NCI-H128 (cell line): ENCODE measurements at regions not wholly inside any gene's neighbourhood (a gene's known extent, or its start where the extent isn't known, plus 50 kb on each side); places are given as distances from the start of the nearest gene placed in this dataset.
"Not testable (repeated sequence)": the region's sequence is repeated elsewhere in the genome, so short reads cannot be mapped to it uniquely, and the experiment has no call there.

Experiments used
- DNase-seq: peaks from one replicate; lab custom pipeline; 2025; ENCODE audit not compliant: unreplicated experiment; lab: John Stamatoyannopoulos, UW

DNA sequence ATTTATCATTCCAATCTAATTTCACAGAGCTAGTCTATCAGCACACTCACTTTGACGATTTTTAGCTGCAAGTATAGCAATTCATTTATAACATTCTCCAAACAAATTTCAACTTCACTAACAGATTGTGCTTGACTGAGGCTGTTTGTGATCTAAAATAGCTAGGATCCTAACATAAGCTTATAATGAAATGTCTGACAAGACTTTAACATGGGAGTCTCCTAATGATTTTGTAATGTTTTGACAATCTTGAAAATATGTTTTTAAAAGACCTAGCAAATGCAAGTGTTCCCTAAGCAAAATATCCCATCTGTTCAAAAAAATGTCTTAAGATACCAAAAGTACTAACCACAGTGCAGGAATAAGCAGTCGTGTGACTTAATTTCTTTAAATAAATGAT, 889.5 kb upstream of the SPRY2 start:
- DNase-seq: no peak

DNA sequence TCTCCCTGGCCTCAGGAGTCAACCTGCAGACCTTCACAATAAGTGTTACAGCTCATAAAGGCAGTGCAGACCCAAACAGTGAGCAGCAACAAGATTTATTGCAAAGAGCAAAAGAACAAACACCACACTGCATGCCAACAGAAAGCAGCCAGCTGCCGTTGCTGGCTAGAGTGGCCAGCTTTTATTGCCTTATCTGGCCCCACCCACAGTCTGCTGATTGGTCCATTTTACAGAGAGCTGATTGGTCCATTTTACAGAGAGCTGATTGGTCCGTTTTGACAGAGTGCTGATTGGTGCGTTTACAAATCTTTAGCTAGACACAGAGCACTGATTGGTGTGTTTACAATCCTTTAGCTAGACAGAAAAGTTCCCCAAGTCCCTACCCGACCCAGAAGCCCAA, 885.9 kb upstream of the SPRY2 start:
- DNase-seq: not testable (repeated sequence)

DNA sequence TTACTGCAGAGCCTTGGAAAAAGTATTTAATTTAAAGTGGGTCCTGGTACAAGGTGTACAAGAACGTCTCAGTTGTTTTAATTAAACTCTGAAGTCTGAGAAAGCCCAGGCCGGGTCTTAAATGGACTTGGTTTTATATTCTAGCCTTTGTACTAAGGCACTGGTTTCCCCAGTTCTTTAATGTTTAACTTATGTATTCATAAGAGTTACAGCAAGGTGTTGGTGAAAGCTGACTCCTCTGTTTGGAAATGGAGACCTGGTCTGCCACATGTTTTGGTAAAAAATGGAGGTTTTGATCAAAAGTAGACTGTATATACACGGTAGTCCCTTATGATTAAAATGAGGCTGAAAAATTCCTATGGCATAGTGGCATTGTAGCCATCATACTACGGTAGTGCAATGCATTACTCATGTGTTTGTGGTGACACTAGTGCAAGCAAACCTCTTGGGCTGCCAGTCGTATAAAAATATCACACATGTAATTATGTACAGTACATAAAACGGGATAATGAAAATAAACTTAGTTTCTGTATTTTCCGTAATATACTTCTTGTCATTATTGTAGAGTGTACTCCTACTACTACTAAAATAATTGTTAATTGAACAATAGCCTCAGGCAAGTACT, 883.4 kb upstream of the SPRY2 start:
- DNase-seq: no peak

DNA sequence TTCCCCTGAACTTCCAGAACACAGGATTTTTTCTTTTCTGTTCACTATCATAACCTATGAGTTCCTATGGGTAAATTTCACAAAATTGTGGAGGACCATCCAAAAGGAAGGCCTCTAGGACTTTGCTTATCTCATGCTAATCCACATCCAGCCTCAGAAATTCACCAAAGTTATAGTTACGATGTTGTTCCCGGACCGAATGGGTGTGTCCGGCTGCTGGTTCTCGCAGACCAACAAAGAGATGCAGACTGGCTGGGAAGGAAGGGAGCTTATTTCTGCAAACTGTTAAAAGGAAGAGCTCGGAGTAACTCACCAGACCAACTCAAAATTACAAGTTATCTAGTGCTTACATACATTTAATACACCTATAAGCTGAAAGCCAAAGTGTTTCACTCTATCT, 882.9 kb upstream of the SPRY2 start:
- no peak for DNase-seq

DNA sequence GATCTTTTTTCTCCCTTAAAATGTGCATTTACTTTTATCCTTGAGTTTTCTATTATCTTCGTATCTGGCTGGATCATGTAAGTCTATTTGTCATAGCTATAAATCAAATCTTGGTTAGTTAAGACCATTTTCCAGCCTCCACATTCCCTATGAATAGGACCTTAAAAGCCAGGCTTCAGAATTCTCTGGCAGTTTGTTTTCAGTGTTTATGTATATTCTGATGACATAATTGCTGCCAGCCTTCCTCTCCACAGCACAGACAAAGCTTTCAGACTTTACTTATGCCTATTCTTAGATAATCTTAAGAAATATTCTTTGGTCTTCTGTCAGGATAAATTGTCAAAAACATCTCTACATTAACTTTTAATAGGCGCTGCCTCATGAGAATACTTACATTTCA, 870.8 kb upstream of the SPRY2 start:
- no peak for DNase-seq

DNA sequence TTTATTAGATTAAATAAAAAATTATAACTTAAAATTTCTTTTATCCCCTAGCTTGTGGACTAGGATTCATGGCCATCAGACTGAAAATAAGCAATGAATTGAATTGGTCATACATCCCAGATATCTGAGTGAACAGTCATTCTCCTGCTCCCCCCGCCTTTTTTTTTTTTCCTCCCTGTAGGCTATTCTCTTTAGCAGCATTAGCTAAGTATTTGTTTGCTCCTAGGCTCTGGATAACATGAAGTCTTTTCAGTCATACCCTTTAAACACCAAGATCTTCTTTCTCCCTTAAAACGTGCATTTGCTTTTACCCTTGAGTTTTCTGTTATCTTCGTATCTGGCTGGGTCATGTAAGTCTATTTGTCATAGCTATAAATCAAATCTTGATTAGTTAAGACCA, 866.7 kb upstream of the SPRY2 start:
- DNase-seq: no peak

DNA sequence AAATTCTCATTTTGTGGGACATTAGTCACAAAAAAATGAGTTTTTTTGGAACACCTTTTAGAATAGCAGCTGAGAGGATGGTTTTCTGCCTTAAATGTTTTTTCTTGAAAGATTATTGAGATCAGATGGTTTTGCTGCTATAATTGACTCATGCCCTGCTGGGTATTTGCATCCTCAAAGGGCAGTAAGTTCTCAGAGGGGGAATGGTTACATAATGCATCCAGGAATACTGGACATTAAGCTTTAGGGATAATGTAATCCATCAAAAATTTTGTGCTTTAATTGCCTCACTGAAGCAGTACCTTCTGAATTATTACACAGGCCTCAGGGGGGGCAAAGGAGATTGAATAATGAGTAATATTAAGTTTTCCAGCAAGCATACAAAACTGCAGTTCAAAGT, 866.3 kb upstream of the SPRY2 start:
- DNase-seq: no peak

DNA sequence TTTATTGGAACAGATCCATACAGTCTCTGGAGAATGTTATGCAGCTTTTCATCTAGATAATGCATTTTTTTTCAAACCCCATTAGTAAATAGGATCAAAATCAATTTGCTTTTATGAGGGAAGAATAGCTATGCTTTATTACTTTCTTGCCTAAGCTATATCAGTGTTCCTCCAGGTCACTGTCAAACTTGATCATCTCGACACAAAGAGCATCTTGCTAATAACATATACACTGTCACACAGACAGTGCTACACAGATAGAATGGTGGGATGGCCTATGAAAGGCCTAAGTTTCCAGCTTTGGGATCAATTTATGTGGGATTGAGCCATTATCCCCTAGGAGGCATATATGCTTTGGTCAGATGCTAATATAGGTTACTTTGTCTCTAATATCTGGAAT, 862.9 kb upstream of the SPRY2 start:
- DNase-seq: no peak

DNA sequence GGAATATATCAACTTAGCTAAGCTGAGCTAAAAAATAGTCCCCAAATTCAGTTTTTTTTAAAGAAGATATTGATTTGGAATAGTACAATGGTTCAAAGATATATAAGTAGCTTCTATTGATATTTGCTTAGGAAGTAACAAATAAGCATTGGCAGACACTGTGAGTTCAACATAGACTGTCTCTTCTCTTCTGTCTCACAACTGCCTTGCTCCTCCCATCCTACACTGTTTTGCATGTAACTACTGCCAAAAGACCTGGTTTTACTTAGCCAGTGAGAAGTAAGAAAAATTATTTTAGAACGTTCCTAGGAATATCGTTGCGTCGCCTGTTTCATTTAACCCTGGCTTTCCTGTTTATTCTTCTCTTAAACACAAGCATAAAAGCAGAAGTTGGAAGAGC, 859.0 kb upstream of the SPRY2 start:
- no peak for DNase-seq

DNA sequence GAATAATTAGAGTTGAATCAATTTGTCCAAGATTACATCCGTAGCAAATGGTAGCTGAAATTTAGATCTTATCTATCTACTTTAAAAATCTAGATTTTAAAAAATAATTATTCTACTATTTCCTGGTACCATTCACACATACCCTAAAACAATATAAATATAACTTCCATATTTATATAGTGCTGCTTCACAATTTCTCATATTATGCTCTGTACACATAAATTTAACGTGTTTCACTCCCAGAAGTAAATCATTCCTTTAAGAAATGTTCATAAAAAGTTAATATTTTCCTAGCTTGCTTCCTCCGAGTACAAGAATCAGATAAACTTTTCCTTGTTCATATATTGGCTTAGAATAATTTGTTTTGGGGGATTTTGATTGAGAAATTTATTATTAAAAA, 857.0 kb upstream of the SPRY2 start:
- no peak for DNase-seq

DNA sequence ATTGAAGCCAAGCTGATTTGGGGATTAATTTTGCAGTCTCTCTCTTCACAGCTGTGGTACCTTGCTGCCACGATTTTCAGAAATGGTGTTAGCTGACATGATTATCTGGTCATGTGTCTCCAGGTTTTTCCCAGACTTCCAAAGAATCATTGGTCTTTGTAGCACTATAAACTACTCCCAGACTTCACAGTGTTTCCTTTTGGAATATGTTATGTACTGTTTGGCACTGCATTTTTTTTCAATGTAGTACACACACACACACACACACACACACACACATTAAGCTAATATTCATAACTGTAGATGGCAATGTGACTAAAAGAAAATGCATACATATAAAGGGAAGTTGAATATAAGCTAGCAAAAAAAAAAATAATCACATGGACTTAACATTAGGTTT, 856.6 kb upstream of the SPRY2 start:
- no peak for DNase-seq

DNA sequence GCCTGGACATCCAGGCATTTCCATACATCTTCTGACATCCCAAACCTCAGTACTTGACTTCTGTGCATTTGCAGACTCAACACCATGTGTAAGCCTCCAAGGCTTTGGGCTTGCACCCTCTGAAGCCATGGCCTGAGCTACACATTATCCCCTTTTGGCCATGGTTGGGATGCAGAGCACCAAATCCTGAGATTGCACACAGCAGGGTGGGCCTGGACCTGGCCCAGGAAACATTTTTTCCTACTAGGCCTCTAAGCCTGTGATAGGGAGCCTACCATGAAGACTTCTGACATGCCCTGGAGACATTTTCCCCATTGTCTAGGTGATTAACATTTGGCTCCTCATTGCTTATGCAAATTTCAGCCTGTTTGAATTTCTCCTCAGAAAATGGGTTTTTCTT, 853.4 kb upstream of the SPRY2 start:
- no peak for DNase-seq

DNA sequence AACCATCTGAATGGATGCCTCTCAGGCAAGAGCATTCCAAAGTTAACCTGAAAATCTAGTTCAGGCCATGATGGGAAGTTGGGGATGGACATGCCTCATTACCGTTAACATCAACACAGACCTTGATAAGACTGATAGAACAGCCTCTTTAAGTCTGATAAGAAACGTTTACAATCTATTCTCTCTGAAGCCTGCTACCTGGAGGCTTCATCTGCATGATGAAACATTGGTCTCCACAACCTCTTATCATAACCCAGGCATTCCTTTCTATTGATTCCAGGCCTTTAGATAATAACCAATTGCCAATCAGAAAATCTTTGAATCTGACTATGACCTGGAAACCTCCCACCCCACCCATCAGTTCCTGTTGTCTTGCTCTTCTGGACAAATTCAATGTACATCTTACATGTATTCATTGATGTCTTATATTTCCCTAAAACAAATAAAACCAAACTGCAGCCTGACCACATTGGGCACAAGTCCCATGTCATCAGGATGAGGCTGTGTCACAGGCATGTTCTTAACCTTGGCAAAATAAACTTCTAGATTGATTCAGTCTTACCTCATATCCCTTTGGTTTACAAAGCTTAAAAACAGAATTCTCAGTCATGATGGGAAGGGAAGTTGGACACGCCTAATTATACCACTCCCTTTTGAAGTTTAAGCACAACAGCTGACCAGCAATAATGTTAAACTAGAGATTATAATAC, 843.8 kb upstream of the SPRY2 start:
- DNase-seq: no peak

DNA sequence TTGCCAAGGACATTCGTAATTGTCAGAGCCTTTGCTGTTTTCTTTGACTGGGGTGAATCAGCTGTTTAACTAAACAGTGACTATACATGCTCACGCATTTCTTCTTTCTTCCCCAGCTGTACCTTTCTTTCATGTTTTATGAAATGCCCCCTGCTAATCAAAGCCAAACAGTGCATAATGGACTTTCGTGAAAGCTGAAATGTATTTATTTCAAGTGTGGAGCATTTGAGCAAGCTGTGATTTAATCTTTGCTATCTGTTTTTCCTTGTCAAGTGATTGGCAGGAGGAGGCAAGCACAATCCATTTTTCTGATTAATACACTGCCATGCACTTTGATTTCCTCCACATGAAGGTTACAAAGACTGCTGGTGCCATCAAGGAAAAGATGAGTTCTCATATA, 831.7 kb upstream of the SPRY2 start:
- no peak for DNase-seq

DNA sequence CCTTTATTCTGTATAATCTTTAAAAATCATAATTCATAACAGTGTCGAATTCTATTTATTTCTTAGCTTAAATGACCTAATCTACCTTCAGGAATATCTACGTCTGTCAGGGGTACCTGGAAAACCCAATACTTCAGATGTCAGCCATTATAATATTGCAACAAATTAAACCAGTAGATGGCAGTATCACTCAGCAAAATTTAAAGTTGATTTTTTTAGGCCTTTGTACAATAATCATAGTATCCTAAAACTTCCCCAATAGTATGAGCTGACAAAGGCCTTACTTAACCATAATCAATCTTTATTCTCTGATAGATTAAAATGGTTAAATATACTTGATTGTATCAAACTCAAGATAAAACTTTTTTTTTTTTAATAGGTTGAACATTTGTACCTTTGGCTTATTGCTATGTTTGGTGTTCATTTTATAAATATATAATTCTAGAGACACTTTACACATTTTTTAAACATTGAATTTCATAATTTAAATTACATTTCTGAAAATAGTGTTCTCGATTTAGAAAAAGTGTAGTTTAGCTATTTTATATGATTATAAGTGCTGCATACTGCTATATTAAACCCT, 830.2 kb upstream of the SPRY2 start:
- DNase-seq: no peak

DNA sequence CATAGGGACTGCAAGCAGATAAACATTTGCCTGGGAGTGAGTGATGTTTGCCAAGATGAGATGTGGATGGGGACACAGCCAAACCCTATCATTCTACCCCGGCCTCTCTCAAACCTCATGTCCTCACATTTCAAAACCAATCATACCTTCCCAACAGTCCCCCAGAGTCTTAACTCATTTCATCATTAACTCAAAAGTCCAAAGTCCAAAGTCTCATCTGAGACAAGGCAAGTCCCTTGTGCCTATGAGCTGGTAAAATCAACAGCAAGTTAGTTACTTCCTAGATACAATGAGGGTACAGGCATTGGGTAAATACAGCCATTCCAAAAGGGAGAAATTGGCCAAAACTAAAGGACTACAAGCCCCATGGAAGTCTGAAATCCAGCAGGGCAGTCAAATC, 822.9 kb upstream of the SPRY2 start:
- not testable (repeated sequence) for DNase-seq

DNA sequence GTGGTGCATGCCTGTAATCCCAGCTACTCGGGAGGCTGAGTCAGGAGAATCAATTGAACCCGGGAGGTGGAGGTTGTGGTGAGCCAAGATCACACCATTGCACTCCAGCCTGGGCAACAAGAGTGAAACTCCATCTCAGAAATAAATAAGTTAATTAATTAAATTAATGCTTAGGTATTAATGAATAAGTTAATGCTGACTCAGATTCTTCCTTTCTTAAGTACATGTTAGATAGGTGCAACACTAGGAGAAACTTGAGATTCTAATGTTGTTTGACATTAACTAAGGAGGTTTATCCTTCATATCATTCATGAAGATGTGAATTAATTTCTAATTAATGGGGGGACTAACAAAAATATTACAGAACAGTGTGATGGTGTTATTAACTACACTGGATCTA, 812.6 kb upstream of the SPRY2 start:
- DNase-seq: no peak

DNA sequence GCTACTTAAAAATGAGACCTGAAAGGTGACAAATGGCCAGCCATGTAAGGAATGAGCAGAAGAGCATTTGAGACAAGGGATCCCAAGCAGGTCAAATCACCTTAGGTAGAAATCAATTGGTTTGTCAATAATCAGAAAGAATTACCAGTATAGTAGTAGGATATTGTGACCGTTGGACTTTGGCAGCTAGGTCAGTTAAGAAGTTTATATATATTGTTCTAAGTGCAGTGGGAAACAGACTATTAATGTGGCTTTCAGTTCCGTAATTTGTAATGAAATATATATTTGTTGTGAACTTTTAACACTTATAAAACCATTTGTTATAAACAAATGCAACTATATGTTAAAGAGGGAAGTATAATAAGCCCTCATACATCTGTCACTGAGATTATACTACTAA, 807.9 kb upstream of the SPRY2 start:
- no peak for DNase-seq

DNA sequence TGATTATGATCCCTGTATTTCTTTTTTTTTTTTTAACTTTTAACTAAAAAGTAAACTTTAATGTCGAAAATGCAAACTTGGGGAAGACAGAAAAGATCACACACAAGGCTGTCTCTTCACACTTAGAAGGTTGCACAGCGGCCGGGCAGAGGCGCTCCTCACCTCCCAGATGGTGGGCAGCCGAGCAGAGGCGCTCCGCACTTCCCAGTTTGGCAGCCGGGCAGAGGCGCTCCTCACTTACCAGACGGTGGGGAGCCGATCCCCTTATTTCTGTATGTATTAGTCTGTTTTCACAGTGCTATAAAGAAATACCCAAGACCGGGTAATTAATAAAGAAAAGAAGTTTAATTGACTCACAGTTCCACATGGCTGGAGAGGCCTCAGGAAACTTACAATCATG, 805.6 kb upstream of the SPRY2 start:
- not testable (repeated sequence) for DNase-seq

DNA sequence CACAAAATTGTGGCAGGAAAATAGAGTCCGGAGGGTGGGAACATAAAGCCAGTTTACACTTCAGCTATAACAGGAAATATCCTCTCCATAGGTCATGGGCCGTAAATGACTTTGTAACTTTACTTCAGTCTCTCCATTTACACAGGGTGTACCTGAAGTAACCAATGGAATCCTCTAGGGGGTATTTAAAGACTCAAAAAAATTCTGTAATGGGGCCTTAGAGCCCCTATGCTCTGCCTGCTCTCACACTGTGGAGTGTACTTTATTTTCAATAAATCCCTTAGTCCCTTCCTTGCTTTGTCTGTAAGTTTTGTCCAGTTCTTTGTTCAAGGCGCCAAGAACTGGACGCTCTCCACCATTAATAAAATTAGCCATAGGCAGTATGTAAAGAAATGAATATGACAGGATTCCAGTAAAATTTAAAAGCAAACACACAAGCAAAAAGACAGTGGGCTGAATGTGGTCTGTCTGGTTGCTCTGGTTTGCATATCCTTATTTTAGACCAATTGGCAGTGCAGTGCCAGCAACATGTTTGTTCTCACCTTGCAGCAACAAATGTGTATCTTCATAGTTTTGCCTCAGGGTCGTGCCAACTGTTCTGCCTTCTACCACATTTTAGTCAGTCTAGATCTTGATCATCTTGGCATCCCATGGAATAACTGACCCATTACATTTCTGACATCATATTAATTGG, 801.5 kb upstream of the SPRY2 start:
- DNase-seq: no peak

DNA sequence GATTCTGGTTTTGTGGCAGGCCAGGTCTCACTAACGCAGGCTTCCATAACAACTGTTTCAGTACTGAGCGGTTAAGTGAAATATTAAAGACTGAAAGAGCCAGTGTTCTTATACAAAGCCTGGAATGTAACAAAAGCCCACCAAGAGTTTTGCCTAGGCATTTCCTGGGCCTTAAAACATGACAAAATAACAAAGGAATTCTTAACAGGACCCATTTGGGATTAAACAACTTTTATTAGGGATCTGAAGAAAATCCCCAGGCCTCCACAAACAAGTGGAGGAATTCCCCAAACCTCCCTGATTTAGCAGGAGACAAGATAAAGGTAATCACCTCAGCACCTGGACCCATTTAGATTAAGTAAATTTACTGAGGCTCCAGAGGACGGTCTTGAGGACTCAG, 799.7 kb upstream of the SPRY2 start:
- DNase-seq: no peak

DNA sequence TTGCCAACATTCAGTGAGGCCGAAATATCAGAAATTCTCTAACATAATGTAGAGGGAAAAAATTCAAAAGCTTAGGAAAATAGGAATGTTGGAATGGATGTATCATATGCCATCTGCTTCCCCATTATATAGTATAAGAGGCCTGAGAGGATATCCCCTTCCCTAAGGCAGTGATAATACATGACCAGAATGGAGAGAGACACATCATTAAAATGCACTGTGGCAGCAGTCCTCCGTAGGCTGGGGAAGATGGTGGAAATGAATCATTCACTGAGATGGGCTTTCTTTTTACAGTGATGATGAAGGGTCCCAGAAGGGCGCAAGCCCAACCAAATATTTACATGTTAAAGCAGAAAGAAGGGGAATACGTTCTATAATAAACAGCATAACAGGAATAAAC, 799.1 kb upstream of the SPRY2 start:
- no peak for DNase-seq
